ENCODE measurements at regions not wholly inside any gene's neighbourhood (a gene's known extent, or its start where the extent isn't known, plus 50 kb on each side); places are given as distances from the start of the nearest gene placed in this dataset.
"Not testable (repeated sequence)": the region's sequence is repeated elsewhere in the genome, so short reads cannot be mapped to it uniquely, and the experiment has no call there.

DNA sequence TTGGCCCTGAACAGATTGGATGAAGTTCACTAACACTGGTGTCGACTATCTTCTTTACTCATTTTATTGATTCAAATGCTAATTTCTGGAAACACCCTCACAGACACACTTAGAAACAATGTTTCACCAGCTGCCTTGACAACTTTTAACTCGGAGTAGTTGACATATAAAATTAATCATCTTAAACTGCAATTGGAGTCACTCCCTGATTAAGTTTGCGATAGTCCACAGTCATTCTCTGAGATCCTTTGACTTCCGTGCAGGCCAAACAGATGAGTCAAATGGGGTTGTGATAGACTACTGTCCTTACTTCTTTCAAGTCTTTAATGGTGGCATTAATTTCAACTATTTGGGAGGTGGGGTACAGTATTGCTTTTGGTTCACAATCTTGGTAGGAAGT is 114.4 kb upstream of the PCSK1 start:
- Histone ChIP-seq H3K79me2 (ENCODE audit: low read length) (no peaks in the 10 kb centered on the region), H3K9me3 (ENCODE audit: low read length) (no peaks in the 10 kb centered on the region), H3K36me3 (ENCODE audit: low read depth, low read length) (no peaks in the 10 kb centered on the region), H4K20me1 (ENCODE audit: low read length) (no peaks in the 10 kb centered on the region), H3F3A (ENCODE audit: low read length, unreplicated experiment) (no peaks in the 10 kb centered on the region), H3K9ac (ENCODE audit: low read length) (no peak overlapping the region), H3K4me2 (ENCODE audit: low read length) (no peak overlapping the region), H3K4me3 (ENCODE audit: low read length) (no peak overlapping the region), H2AFZ (ENCODE audit: low read length) (no peak overlapping the region), H3K27ac (ENCODE audit: low read length) (no peak overlapping the region), H3K4me1 (ENCODE audit: insufficient read depth, low read length) (no peaks in the 10 kb centered on the region; the same call in 1 of the 2 replicates), H3K9me2 (replicated peaks; ENCODE audit: low read length) (no peaks in the 10 kb centered on the region), H3K27me3 (ENCODE audit: low read length) (no peaks in the 10 kb centered on the region)
- POLR2A ChIA-PET (ENCODE audit: unreplicated experiment): no interaction called here
- DNase-seq (no peak), ATAC-seq (no peak; the same call in 1 of the 2 replicates)
- no TSS peak for BruUV-seq (replicated peaks)
- intact Hi-C loops (cut with micrococcal nuclease): no loop called here
- CTCF ChIA-PET: no interaction called here
- TF ChIP-seq CTCF (conservative IDR thresholded peaks at IDR 0.05; ENCODE audit: low read depth, low read length) (no peak), EZH2 (IDR thresholded peaks at IDR 0.05; ENCODE audit: low read length, unreplicated experiment) (no peak), EZH2phosphoT487 (IDR thresholded peaks at IDR 0.05; ENCODE audit: borderline replicate concordance, low read length) (no peak)

GRCh38 chr5:96548905-96549304 is 113.3 kb upstream of the CAST start:
- no peak overlapping the region for H3K4me3 ChIP-seq (ENCODE audit: low read length)
- no peaks in the 10 kb centered on the region for H3K9me2 ChIP-seq (replicated peaks; ENCODE audit: low read length)
- ChIA-PET CTCF (no interaction called here), POLR2A (ENCODE audit: unreplicated experiment) (no interaction called here)
- H3K27ac ChIP-seq (ENCODE audit: low read length): no peak overlapping the region
- H3F3A ChIP-seq (ENCODE audit: low read length, unreplicated experiment): no peaks in the 10 kb centered on the region
- no peak for DNase-seq
- H4K20me1 ChIP-seq (ENCODE audit: low read length): no peaks in the 10 kb centered on the region
- no peaks in the 10 kb centered on the region for H3K9me3 ChIP-seq (ENCODE audit: low read length)
- no peak overlapping the region for H3K9ac ChIP-seq (ENCODE audit: low read length)
- no TSS peak for BruUV-seq (replicated peaks)
- no peaks in the 10 kb centered on the region for H3K36me3 ChIP-seq (ENCODE audit: low read depth, low read length)
- H2AFZ ChIP-seq (ENCODE audit: low read length): no peak overlapping the region
- intact Hi-C loops (cut with micrococcal nuclease): no loop called here
- H3K27me3 ChIP-seq (ENCODE audit: low read length): no peaks in the 10 kb centered on the region
- TF ChIP-seq EZH2phosphoT487 (IDR thresholded peaks at IDR 0.05; ENCODE audit: borderline replicate concordance, low read length) (no peak), EZH2 (IDR thresholded peaks at IDR 0.05; ENCODE audit: low read length, unreplicated experiment) (no peak)
- no peaks in the 10 kb centered on the region for H3K79me2 ChIP-seq (ENCODE audit: low read length)
- ATAC-seq: no peak
- H3K4me2 ChIP-seq (ENCODE audit: low read length): no peak overlapping the region
- H3K4me1 ChIP-seq (ENCODE audit: insufficient read depth, low read length): no peaks in the 10 kb centered on the region; the same call in 1 of the 2 replicates

DNA sequence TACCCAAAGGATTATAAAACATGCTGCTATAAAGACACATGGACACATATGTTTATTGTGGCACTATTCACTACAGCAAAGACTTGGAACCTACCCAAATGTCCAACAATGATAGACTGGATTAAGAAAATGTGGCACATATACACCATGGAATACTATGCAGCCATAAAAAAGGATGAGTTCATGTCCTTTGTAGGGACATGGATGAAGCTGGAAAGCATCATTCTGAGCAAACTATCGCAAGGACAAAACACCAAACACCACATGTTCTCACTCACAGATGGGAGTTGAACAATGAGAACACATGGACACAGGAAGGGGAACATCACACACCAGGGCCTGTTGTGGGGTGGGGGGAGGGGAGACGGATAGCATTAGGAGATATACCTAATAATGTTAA is 101.3 kb upstream of the CAST start:
- H3F3A ChIP-seq (ENCODE audit: low read length, unreplicated experiment); H3K9ac ChIP-seq (ENCODE audit: low read length); H3K9me2 ChIP-seq (replicated peaks; ENCODE audit: low read length); H3K79me2 ChIP-seq (ENCODE audit: low read length); H3K4me2 ChIP-seq (ENCODE audit: low read length); H3K36me3 ChIP-seq (ENCODE audit: low read depth, low read length); BruUV-seq (replicated peaks); intact Hi-C loops (cut with micrococcal nuclease); H4K20me1 ChIP-seq (ENCODE audit: low read length); CTCF ChIA-PET; H2AFZ ChIP-seq (ENCODE audit: low read length); ATAC-seq; H3K27ac ChIP-seq (ENCODE audit: low read length); POLR2A ChIA-PET (ENCODE audit: unreplicated experiment); H3K9me3 ChIP-seq (ENCODE audit: low read length); H3K4me3 ChIP-seq (ENCODE audit: low read length); H3K27me3 ChIP-seq (ENCODE audit: low read length); H3K4me1 ChIP-seq (ENCODE audit: insufficient read depth, low read length); DNase-seq: not testable (repeated sequence)

DNA sequence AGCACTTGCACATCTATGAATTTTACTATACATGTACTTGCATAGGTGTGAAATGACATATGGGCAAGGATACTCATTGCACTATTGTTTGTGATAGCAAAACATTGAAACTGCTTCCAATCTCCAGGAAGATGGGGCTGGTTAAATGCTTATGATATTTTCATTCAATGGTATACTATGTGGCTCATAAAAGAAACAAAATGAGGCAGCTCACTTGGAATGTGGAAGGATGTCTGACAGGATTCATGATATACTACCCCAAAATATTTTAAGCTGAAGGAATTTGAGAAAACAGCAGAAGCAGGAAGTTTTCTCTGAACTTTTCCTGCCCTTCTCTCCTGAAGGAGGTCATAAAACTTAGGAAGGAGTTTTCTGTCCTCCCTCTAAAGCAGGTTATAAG is 99.6 kb upstream of the CAST start:
- no TSS peak for BruUV-seq (replicated peaks)
- ChIA-PET CTCF (no interaction called here), POLR2A (ENCODE audit: unreplicated experiment) (no interaction called here)
- peak; percentile 43 for DNase-seq
- no peak overlapping the region for H2AFZ ChIP-seq (ENCODE audit: low read length)
- no peak overlapping the region for H3K27ac ChIP-seq (ENCODE audit: low read length)
- peaks cover 15% of the 10 kb centered on the region; the same call in 1 of the 2 replicates for H3K4me1 ChIP-seq (ENCODE audit: insufficient read depth, low read length)
- no peaks in the 10 kb centered on the region for H3F3A ChIP-seq (ENCODE audit: low read length, unreplicated experiment)
- no peak overlapping the region for H3K9ac ChIP-seq (ENCODE audit: low read length)
- H3K9me2 ChIP-seq (replicated peaks; ENCODE audit: low read length): no peaks in the 10 kb centered on the region
- peak overlapping the region; percentile 4; the same call in 1 of the 2 replicates for H3K4me2 ChIP-seq (ENCODE audit: low read length)
- no peaks in the 10 kb centered on the region for H3K27me3 ChIP-seq (ENCODE audit: low read length)
- ATAC-seq: no peak
- H3K79me2 ChIP-seq (ENCODE audit: low read length): no peaks in the 10 kb centered on the region
- intact Hi-C loops (cut with micrococcal nuclease): no loop called here
- no peaks in the 10 kb centered on the region for H3K9me3 ChIP-seq (ENCODE audit: low read length)
- no peak overlapping the region for H3K4me3 ChIP-seq (ENCODE audit: low read length)
- H3K36me3 ChIP-seq (ENCODE audit: low read depth, low read length): no peaks in the 10 kb centered on the region
- TF ChIP-seq EZH2phosphoT487 (IDR thresholded peaks at IDR 0.05; ENCODE audit: borderline replicate concordance, low read length): no peak
- H4K20me1 ChIP-seq (ENCODE audit: low read length): no peaks in the 10 kb centered on the region
